Stimulated activated CD8-positive, alpha-beta memory T cell treated with anti-CD3 and anti-CD28 coated beads, Interleukin-15, amount 100 ng/mL, for 1 hour (primary cell): ENCODE measurements at regions not wholly inside any gene's neighbourhood (a gene's known extent, or its start where the extent isn't known, plus 50 kb on each side); places are given as distances from the start of the nearest gene placed in this dataset.
"Not testable (repeated sequence)": the region's sequence is repeated elsewhere in the genome, so short reads cannot be mapped to it uniquely, and the experiment has no call there.

Experiments used
- DNase-seq: peaks from one replicate; pipeline ENCODE4 v3.0.0-alpha.2; 2020; ENCODE audit warnings: low read depth

- no peak for DNase-seq
Measured at GRCh38 chr13:70253834-70254233, 145.6 kb upstream of the KLHL1 start.

GRCh38 chr13:70253411-70253810 lies 145.2 kb upstream of the KLHL1 start:
- no peak for DNase-seq

GRCh38 chr13:70249332-70250064 lies 141.2 kb upstream of the KLHL1 start:
- DNase-seq: no peak

GRCh38 chr13:70237131-70237530 lies 128.9 kb upstream of the KLHL1 start:
- DNase-seq: no peak

- DNase-seq: no peak
Measured at GRCh38 chr13:70235565-70235964, 127.3 kb upstream of the KLHL1 start.

- DNase-seq: no peak
Measured at GRCh38 chr13:70223911-70224310, 115.7 kb upstream of the KLHL1 start.

GRCh38 chr13:70222926-70223325 lies 114.7 kb upstream of the KLHL1 start:
- no peak for DNase-seq

- DNase-seq: no peak
Measured at GRCh38 chr13:70218618-70219017, 110.4 kb upstream of the KLHL1 start.

GRCh38 chr13:70208968-70209367 lies 100.7 kb upstream of the KLHL1 start:
- not testable (repeated sequence) for DNase-seq

GRCh38 chr13:70206671-70207070 lies 98.4 kb upstream of the KLHL1 start:
- DNase-seq: no peak

- no peak for DNase-seq
Measured at GRCh38 chr13:70203661-70204229, 95.5 kb upstream of the KLHL1 start.

- no peak for DNase-seq
Measured at GRCh38 chr13:70191034-70191433, 82.8 kb upstream of the KLHL1 start.

- no peak for DNase-seq
Measured at GRCh38 chr13:70189981-70190380, 81.7 kb upstream of the KLHL1 start.

- no peak for DNase-seq
Measured at GRCh38 chr13:70188567-70188966, 80.3 kb upstream of the KLHL1 start.

- no peak for DNase-seq
Measured at GRCh38 chr13:70183041-70183440, 74.8 kb upstream of the KLHL1 start.
